HepG2 (cell line): ENCODE measurements at regions not wholly inside any gene's neighbourhood (a gene's known extent, or its start where the extent isn't known, plus 50 kb on each side); places are given as distances from the start of the nearest gene placed in this dataset.

ENCODE experiments used
- ATF7-NPFF ChIP-seq: sonication (generic); formaldehyde crosslinking; IDR thresholded peaks from 2 replicates; pipeline ENCODE4 v1.8.1; 2023; ENCODE audit warnings: mild to moderate bottlenecking, low read depth, missing genetic modification reagents, moderate library complexity
- EP300 ChIP-seq, 3 experiments: sonication (generic) in 1 of 3; formaldehyde crosslinking in 1 of 3; IDR thresholded peaks; 2 replicates each; pipeline versions ENCODE4 v1.5.1 to v1.6.1; 2011 to 2020; ENCODE audit warnings: low read depth in 2 of 3, low read length in 2 of 3, borderline replicate concordance in 1 of 3, improper control_type of control experiment in 1 of 3, mild to moderate bottlenecking in 1 of 3, missing genetic modification reagents in 1 of 3, moderate library complexity in 1 of 3
- IRF2 ChIP-seq: IDR thresholded peaks from 2 replicates; pipeline ENCODE4 v1.6.1; 2018; ENCODE audit warnings: missing genetic modification reagents, missing compliant biosample characterization
- ZHX1 ChIP-seq: sonication (generic); formaldehyde crosslinking; IDR thresholded peaks from 2 replicates; pipeline ENCODE4 v1.8.1; 2022; ENCODE audit warnings: low read depth, mild to moderate bottlenecking, missing genetic modification reagents
- ZNF17 ChIP-seq: sonication (generic); formaldehyde crosslinking; IDR thresholded peaks from 2 replicates; pipeline ENCODE4 v1.5.0; 2020; ENCODE audit warnings: mild to moderate bottlenecking, missing genetic modification reagents
- ZNF800 ChIP-seq: sonication (generic); formaldehyde crosslinking; IDR thresholded peaks from 2 replicates; pipeline ENCODE4 v1.4.0; 2020; ENCODE audit warnings: missing genetic modification reagents

- TF ChIP-seq EP300 (IDR thresholded peaks at IDR 0.05; ENCODE audit: low read depth in 2 of 2, low read length in 2 of 2) (no peak), EP300 (CRISPR knock-in tag; IDR thresholded peaks at IDR 0.05; ENCODE audit: borderline replicate concordance) (no peak), ZNF17 (no peak), ATF7-NPFF (CRISPR knock-in tag) (no peak), ZNF800 (CRISPR knock-in tag) (no peak), ZHX1 (CRISPR knock-in tag) (no peak), IRF2 (CRISPR knock-in tag) (no peak)
Observed at GRCh38 chr6:37554480-37554819, 54.8 kb upstream of the CCDC167 start.
